ENCODE measurements at regions not wholly inside any gene's neighbourhood (a gene's known extent, or its start where the extent isn't known, plus 50 kb on each side); places are given as distances from the start of the nearest gene placed in this dataset.
"Not testable (repeated sequence)": the region's sequence is repeated elsewhere in the genome, so short reads cannot be mapped to it uniquely, and the experiment has no call there.

GRCh38 chr6:157727629-157728182, 95.3 kb upstream of the SNX9 start:
- no peak for DNase-seq

DNA sequence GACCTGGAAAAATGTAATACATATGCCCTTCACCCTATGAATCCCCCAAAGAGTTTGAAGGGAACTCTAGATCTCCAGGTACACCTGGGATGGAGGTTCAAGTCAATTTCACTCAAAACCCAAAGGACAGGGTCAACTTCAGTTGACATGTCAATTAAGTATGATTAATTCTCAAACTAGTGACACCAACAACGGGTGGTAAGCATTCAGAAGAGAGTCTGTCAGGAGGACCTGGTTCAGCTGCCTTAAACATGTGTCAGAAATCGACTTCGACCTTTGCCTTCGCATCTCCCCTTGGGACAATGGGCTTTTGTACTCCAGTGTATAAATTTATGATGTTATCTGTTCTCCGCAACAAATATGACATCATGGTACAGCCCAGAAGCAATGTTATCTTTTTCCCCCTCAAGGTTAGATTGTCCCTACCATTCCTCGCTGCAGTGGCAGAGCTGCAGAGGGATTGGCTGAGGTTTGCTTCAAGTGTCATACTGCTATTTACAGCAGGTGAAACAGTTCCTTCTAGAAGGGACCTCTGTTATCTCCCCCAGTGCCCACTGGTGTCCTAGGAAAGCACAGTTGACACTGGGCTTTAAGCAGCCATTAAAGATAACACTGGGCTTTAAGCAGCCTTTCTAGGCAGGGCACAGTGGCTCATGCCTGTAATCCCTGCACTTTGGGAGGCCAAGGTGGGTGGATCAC, 94.7 kb upstream of the SNX9 start:
- DNase-seq: no peak

DNA sequence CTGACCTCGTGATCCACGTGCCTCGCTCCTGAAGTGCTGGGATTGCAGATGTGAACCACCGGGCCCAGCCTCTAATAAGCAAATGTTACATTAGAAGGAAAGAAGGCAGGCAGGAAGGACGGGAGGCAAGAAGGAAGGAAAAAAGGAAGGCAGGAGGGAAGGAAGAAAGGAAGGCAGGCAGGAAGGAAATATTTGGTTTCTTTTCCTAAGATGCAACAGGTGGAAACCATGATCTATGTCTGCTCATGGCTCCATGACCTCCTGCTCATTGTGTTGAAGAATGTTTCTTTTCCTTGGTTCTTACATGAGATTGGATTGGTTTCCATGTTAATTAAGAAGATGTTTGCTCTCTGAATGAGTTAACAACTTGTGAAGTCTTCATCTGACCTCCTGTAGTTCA, 91.8 kb upstream of the SNX9 start:
- no peak for DNase-seq

- no peak for DNase-seq
Measured at GRCh38 chr6:157732007-157732406, 91.0 kb upstream of the SNX9 start.

DNA sequence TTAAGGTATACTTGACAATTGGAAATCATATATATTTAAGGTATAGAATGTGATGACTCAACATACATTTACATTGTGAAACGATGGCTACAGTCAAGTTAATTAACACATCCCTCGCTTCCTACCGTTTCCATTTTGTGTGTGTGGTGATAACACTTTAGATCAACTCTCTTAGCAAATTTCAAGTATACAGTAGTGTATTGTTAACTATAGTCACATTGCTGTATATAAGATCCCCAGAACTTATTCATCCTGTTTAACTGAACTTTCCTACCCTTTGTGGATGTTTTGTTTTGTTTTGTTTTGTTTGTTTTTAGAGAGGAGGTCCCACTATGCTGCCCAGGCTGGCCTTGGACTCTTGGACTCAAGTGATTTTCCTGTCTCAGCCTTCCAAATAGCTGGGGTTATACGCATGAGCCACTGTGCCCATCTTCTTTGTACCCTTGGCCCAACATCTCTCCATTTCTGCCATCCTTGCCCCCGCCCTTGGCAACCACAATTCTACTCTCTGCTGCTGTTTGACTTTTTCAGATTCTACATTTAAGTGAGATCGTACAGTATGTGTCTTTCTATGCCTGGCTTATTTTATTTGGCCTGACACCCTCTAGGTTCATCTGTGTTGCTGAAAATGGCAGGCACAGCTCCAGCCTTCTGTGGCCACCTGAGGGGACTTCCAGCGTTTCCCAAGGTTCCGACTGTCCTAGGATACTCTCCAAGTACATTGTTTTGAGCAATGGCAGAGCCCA, 90.5 kb upstream of the SNX9 start:
- no peak for DNase-seq

DNA sequence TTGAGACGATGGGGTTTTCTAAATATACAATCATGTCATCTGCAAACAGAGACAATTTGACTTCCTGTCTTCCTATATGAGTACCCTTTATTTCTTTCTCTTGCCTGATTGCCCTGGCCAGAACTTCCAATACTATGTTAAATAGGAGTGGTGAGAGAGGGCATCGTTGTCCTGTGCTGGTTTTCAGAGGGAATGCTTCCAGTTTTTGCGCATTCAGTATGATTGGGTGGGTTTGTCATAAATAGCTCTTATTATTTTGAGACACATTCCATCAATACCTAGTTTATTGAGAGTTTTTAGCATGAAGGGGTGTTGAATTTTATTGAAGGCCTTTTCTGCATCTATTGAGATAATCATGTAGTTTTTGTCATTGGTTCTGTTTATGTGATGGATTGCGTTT, 86.5 kb upstream of the SNX9 start:
- DNase-seq: not testable (repeated sequence)

DNA sequence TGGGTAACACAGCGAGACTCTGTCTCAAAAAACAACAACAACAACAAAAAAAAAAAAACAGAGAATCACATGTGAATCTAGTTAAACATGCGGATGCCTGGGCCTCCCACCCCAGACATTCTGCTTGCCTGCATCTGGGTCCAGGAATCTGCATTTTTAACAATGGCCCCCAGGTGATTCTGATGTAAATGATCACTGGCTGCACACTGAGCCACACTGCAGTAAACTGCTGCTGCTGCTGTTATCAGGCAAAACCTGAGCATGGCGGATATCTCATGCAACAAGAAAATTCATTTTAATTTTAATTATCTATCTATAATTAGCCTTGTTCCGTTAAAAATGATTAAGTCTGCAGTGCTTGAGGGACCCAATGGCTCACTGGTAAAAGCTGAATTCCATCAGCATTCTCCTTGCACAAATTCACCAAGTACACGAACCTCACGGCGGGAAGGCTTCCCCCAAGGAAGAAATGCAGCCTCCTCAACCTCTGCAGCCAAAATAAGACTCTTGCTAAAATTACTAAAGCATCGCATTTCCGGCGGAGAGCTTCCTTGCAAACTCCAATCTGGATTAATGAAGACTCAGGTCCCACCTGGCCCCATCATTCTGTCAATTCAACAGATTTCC, 81.6 kb upstream of the SNX9 start:
- no peak for DNase-seq

DNA sequence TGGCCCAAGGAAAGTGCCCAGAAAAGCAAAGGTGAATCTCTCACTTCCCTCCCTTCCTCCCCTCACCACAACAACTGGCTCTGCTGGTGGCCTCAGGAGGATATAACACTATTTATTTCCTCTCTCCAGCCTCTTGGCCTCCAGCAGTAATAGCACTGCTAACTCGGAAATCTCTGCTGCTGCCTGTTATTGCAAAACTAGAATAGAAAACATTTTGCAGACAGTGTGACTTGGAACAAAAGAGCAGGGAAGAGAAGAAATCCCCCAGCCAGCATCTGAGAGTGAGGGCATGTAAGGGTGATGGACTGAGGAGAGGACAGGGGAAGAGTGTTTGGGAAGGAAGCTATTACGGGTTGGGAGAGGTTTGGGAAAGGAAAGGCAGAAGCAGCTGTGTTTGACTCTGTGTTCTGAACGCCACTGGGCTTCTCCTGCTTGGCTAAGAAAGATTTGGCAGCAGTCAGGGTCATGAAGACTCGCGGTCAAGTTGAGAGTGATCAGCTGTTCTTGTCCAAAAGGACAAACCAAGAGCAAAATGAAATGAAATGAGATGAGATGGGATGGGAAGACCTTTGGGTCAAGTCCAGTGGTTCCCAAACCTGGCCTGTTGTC, 81.0 kb upstream of the SNX9 start:
- DNase-seq: no peak

DNA sequence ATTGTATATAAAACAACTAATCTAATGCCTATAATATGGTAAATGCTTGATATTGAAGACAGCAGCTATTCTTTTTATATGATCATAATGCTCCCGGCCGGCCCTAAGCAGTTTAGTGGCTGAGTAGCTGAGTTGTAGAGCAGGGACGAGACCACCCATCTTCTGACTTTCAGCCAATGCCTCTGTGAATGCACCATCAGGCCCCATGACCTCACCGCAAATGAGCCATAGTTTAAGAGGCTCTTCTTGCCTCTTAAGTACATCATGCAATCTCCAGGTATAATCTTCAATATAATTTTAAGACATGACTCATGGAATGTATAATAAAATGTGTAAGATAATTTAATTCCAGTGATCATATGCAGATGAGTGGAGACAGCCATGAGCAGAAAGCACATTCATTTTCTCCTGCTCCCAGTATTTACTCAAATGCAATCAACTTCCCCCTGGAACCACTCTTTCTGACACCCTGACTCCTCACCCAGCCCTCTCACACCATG, 78.9 kb upstream of the SNX9 start:
- no peak for DNase-seq

DNA sequence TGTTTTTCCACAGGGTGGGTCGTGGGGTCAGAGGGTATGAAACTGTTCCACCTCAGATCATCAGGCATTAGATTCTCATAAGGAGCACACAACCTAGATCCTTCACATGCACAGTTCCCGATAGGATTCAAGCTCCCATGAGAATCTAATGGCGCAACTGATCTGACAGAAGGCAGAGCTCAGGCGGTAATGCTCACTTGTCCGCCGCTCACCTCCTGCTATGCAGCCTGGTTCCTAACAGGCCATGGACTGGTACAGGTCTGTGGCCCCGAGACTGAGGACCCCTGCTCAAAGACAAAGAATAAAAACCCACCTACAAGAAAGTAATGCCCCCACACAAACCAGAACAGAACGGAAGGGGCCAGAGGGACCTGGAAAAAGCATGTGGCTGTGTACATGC, 76.1 kb upstream of the SNX9 start:
- DNase-seq: no peak

DNA sequence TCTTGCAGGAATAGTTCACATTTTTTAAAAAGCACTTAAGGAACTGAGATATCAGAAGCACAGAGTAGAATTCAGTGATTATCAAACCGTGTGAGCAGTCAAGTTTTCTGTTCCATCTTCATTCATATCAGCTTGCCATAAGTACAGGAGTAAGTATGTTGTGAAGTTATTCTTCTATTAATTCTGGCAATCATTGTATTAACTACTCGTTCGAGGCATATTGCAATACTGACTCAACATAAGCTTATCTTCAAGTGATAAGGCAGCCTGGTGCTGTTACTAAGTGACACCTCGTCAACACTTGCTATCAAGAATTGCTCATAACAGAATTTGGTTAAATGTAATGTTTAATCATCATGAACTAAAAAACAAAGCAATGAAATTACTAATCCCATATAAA, 75.7 kb upstream of the SNX9 start:
- DNase-seq: no peak

- DNase-seq: no peak
Measured at GRCh38 chr6:157748839-157749571, 74.0 kb upstream of the SNX9 start.

DNA sequence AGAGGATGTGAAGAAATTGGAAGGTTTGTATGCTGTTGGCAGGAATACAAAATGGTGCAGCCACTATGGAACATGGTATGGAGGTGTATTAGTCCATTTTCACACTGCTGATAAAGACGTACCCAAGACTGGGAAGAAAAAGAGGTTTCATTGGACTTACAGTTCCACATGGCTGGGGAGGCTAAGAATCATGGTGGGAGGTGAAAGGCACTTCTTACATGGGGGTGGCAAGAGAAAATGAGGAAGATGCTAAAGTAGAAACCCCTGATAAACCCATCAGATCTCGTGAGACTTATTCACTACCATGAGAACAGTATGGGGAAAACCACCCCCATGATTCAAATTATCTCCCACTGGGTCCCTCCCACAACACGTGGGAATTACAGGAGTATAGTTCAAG, 72.1 kb upstream of the SNX9 start:
- DNase-seq: not testable (repeated sequence)

DNA sequence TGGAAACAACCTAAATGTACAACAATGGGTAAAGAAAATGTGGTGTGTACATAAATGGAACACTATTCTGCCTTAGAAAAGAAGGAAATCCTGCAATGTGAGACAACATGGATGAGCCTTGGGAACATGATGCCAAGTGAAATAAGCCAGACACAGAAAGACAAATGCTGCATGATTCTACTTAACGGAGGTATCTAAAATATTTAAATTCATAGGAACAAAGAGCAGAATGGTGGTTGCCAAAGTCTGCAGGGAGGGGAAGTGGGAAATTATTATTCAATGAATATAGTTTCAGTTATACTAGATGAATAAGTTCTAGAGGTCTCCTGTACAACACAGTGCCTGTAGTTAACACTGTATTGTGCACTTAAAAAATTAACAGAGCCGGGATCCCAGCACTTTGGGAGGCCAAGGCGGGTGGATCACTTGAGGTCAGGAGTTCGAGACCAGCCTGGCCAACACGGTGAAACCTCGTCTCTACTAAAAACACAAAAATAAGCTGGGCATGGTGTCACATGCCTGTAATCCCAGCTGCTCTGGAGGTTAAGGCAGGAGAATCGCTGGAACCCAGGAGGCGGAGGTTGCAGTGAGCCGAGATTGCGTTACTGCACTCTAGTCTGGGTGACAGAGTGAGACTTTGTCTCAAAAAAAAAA, 71.4 kb upstream of the SNX9 start:
- no peak for DNase-seq

DNA sequence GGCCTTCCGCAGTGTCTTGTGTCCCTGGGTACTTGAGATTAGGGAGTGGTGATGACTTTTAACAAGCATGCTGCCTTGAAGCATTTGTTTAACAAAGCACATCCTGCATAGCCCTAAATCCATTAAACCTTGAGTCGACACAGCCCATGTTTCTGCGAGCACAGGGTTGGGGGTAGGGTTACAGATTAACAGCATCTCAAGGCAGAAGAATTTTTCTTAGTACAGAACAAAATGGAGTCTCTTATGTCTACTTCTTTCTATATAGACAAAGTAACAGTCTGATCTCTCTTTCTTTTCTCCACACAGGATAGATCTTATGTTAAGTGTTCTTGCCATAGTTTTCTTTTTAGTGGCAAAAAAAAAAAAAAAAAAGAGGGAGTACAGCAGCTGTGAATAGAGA, 70.2 kb upstream of the SNX9 start:
- not testable (repeated sequence) for DNase-seq

- no peak for DNase-seq
Measured at GRCh38 chr6:157753291-157753690, 69.8 kb upstream of the SNX9 start.

GRCh38 chr6:157753801-157754200, 69.2 kb upstream of the SNX9 start:
- not testable (repeated sequence) for DNase-seq

DNA sequence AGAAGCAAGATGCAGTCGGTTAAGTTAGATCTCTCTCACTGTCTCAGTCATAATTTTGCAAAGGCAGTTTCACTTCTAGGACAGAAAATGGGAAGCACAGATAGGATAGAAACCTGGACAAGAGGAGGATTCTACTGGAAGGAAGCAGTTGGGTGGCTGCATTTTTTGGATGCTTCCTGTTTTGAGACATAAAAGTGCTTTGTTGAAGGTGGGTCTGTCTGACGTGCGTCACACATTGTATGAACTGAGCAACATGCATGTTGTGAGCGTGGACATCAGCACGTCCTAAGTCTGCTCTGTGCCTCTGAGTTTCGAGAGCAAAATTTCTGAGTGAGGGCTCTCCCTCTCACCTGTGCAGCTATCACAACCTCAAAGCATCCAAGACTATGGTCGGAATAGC, 68.7 kb upstream of the SNX9 start:
- no peak for DNase-seq

DNA sequence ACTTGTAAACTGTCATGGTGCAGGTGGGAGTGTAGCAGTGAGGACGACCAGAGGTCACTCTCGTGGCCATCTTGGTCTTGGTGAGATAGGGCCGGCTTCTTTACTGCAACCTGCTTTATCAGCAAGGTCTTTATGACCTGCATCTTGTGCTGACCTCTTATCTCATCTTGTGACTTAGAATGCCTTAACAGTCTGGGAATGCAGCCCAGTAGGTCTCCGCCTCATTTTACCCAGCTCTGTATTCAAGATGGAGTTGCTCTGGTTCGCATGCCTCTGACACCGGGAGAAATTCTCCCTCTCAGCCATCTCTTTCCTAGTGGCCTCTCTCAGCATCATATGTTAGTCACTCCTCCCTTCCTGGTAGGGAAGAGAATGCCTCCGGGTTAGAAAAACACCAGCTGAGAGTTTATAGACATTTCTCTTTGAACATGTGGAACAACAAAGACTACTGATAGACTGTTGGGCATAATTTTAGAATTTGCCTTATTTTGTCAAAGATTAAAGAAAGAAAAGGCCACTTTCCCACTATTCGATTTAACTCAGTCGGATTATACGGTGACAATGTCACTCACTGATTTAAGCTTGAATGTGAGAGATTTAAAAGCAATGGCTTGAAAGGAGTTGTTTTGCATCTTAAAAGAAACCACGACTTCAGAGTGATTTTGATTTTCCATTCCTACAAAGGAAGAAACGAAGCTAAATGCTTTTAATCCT, 67.9 kb upstream of the SNX9 start:
- DNase-seq: no peak

- no peak for DNase-seq
Measured at GRCh38 chr6:157755746-157756411, 67.2 kb upstream of the SNX9 start.
